ENCODE measurements at regions not wholly inside any gene's neighbourhood (a gene's known extent, or its start where the extent isn't known, plus 50 kb on each side); places are given as distances from the start of the nearest gene placed in this dataset.
"Not testable (repeated sequence)": the region's sequence is repeated elsewhere in the genome, so short reads cannot be mapped to it uniquely, and the experiment has no call there.

- H3K27ac ChIP-seq (ENCODE audit: extremely low read length, insufficient read depth, low read length); H3K4me3 ChIP-seq (replicated peaks in 1 of 3; ENCODE audit: insufficient read depth in 1 of 3, low read depth in 2 of 3, low read length in 3 of 3); intact Hi-C loops (cut with micrococcal nuclease; ENCODE audit: unreplicated experiment); POLR2A ChIA-PET; BruUV-seq (replicated peaks); H3K27me3 ChIP-seq (ENCODE audit: control insufficient read depth in 1 of 2, insufficient read depth in 2 of 2, low read length in 2 of 2); H3K9me3 ChIP-seq (ENCODE audit: low read length); DNase-seq (ENCODE audit: low spot score); H3K9ac ChIP-seq (ENCODE audit: insufficient read depth, low read depth, low read length); H4K20me1 ChIP-seq (ENCODE audit: insufficient read depth, low read length); H2AFZ ChIP-seq (ENCODE audit: low read length); H3K36me3 ChIP-seq (replicated peaks in 1 of 2; ENCODE audit: control insufficient read depth in 1 of 2, insufficient read depth in 2 of 2, low read length in 2 of 2); H3K4me2 ChIP-seq (ENCODE audit: low read depth, low read length); FAIRE-seq; CTCF ChIA-PET (ENCODE audit: low intra/inter-chr PET ratio, low total read pairs); H3K79me2 ChIP-seq (ENCODE audit: insufficient read depth, low read length); H3K4me1 ChIP-seq (ENCODE audit: insufficient read depth, low read length); ATAC-seq; in situ Hi-C loops (cut with HindIII; ENCODE audit: extremely low pct_ligation_motif_present, low pct_unique_long_range_greater_than_20kb): not testable (repeated sequence)
- WGBS (ENCODE audit: low lambda C conversion rate): no CpG with 5 or more reads among the region's 7 CpGs
These were observed 346.9 kb upstream of the SPATA31A3 start for GRCh38 chr9:67339216-67339615.

- H3K9ac ChIP-seq (ENCODE audit: insufficient read depth, low read depth, low read length); H3K27me3 ChIP-seq (ENCODE audit: control insufficient read depth in 1 of 2, insufficient read depth in 2 of 2, low read length in 2 of 2); H4K20me1 ChIP-seq (ENCODE audit: insufficient read depth, low read length); BruUV-seq (replicated peaks); POLR2A ChIA-PET; DNase-seq (ENCODE audit: low spot score); H3K9me3 ChIP-seq (ENCODE audit: low read length); H2AFZ ChIP-seq (ENCODE audit: low read length); H3K36me3 ChIP-seq (replicated peaks in 1 of 2; ENCODE audit: control insufficient read depth in 1 of 2, insufficient read depth in 2 of 2, low read length in 2 of 2); FAIRE-seq; CTCF ChIA-PET (ENCODE audit: low intra/inter-chr PET ratio, low total read pairs); intact Hi-C loops (cut with micrococcal nuclease; ENCODE audit: unreplicated experiment); ATAC-seq; H3K4me3 ChIP-seq (replicated peaks in 1 of 3; ENCODE audit: insufficient read depth in 1 of 3, low read depth in 2 of 3, low read length in 3 of 3); H3K4me2 ChIP-seq (ENCODE audit: low read depth, low read length); H3K79me2 ChIP-seq (ENCODE audit: insufficient read depth, low read length); in situ Hi-C loops (cut with HindIII; ENCODE audit: extremely low pct_ligation_motif_present, low pct_unique_long_range_greater_than_20kb); H3K27ac ChIP-seq (ENCODE audit: extremely low read length, insufficient read depth, low read length); H3K4me1 ChIP-seq (ENCODE audit: insufficient read depth, low read length): not testable (repeated sequence)
- WGBS (ENCODE audit: low lambda C conversion rate): no CpG with 5 or more reads among the region's 12 CpGs
These were observed 345.9 kb upstream of the SPATA31A3 start for GRCh38 chr9:67338201-67338600.

- H3K79me2 ChIP-seq (ENCODE audit: insufficient read depth, low read length); H3K9me3 ChIP-seq (ENCODE audit: low read length); H3K9ac ChIP-seq (ENCODE audit: insufficient read depth, low read depth, low read length); in situ Hi-C loops (cut with HindIII; ENCODE audit: extremely low pct_ligation_motif_present, low pct_unique_long_range_greater_than_20kb); POLR2A ChIA-PET; H3K27me3 ChIP-seq (ENCODE audit: control insufficient read depth in 1 of 2, insufficient read depth in 2 of 2, low read length in 2 of 2); H3K4me3 ChIP-seq (replicated peaks in 1 of 3; ENCODE audit: insufficient read depth in 1 of 3, low read depth in 2 of 3, low read length in 3 of 3); H3K36me3 ChIP-seq (replicated peaks in 1 of 2; ENCODE audit: control insufficient read depth in 1 of 2, insufficient read depth in 2 of 2, low read length in 2 of 2); H2AFZ ChIP-seq (ENCODE audit: low read length); H3K4me1 ChIP-seq (ENCODE audit: insufficient read depth, low read length); H3K27ac ChIP-seq (ENCODE audit: extremely low read length, insufficient read depth, low read length); H4K20me1 ChIP-seq (ENCODE audit: insufficient read depth, low read length); intact Hi-C loops (cut with micrococcal nuclease; ENCODE audit: unreplicated experiment); DNase-seq (ENCODE audit: low spot score); CTCF ChIA-PET (ENCODE audit: low intra/inter-chr PET ratio, low total read pairs); H3K4me2 ChIP-seq (ENCODE audit: low read depth, low read length); FAIRE-seq; BruUV-seq (replicated peaks): not testable (repeated sequence)
- WGBS (ENCODE audit: low lambda C conversion rate): no CpG with 5 or more reads among the region's 9 CpGs
- peak; percentile 91 for ATAC-seq
These were observed 342.6 kb upstream of the SPATA31A3 start for GRCh38 chr9:67334727-67335572.

GRCh38 chr9:67331634-67332033, 339.3 kb upstream of the SPATA31A3 start:
- WGBS (ENCODE audit: low lambda C conversion rate): no CpG with 5 or more reads among the region's 2 CpGs
- in situ Hi-C loops (cut with HindIII; ENCODE audit: extremely low pct_ligation_motif_present, low pct_unique_long_range_greater_than_20kb); H2AFZ ChIP-seq (ENCODE audit: low read length); ATAC-seq; H3K27ac ChIP-seq (ENCODE audit: extremely low read length, insufficient read depth, low read length); FAIRE-seq; BruUV-seq (replicated peaks); POLR2A ChIA-PET; H3K4me3 ChIP-seq (replicated peaks in 1 of 3; ENCODE audit: insufficient read depth in 1 of 3, low read depth in 2 of 3, low read length in 3 of 3); H3K4me2 ChIP-seq (ENCODE audit: low read depth, low read length); CTCF ChIA-PET (ENCODE audit: low intra/inter-chr PET ratio, low total read pairs); H4K20me1 ChIP-seq (ENCODE audit: insufficient read depth, low read length); H3K9ac ChIP-seq (ENCODE audit: insufficient read depth, low read depth, low read length); H3K4me1 ChIP-seq (ENCODE audit: insufficient read depth, low read length); intact Hi-C loops (cut with micrococcal nuclease; ENCODE audit: unreplicated experiment); H3K79me2 ChIP-seq (ENCODE audit: insufficient read depth, low read length); H3K27me3 ChIP-seq (ENCODE audit: control insufficient read depth in 1 of 2, insufficient read depth in 2 of 2, low read length in 2 of 2); DNase-seq (ENCODE audit: low spot score); H3K9me3 ChIP-seq (ENCODE audit: low read length); H3K36me3 ChIP-seq (replicated peaks in 1 of 2; ENCODE audit: control insufficient read depth in 1 of 2, insufficient read depth in 2 of 2, low read length in 2 of 2): not testable (repeated sequence)
